GM10248 (cell line): ENCODE measurements at regions not wholly inside any gene's neighbourhood (a gene's known extent, or its start where the extent isn't known, plus 50 kb on each side); places are given as distances from the start of the nearest gene placed in this dataset.
"Not testable (repeated sequence)": the region's sequence is repeated elsewhere in the genome, so short reads cannot be mapped to it uniquely, and the experiment has no call there.

Source experiments
- CTCF ChIA-PET: fragments of 300-600 bp; sonication (Branson Sonifier 250); formaldehyde crosslinking; extraction: SDS; loops from one replicate; lab custom pipeline; 2021; ENCODE audit warnings: antibody characterized with exemption; lab: Yijun Ruan, JAX
- POLR2A ChIA-PET: fragments of 350-650 bp; sonication (Branson Sonifier 250); formaldehyde crosslinking; extraction: SDS; loops from one replicate; lab custom pipeline; 2020; ENCODE audit warnings: antibody characterized with exemption; lab: Yijun Ruan, JAX
- DNase-seq: peaks from one replicate; pipeline ENCODE4 v3.0.0; 2012; ENCODE audit errors: extremely low spot score
- CTCF ChIP-seq: IDR thresholded peaks from 2 replicates; pipeline ENCODE4 v1.5.1; 2012; ENCODE audit warnings: mild to moderate bottlenecking, low read depth; ENCODE audit errors: extremely low read depth, missing control alignments, control extremely low read depth

- POLR2A ChIA-PET, result no interaction called here
- DNase-seq, result no peak
- no peak for TF ChIP-seq CTCF
- CTCF ChIA-PET, result no interaction called here
These were observed 162.4 kb upstream of the GALNT15 start for GRCh38 chr3:16012086-16012485.

GRCh38 chr3:16013568-16013967 is 160.9 kb upstream of the GALNT15 start:
- POLR2A ChIA-PET, result no interaction called here
- DNase-seq, result no peak
- no peak for TF ChIP-seq CTCF
- CTCF ChIA-PET, result no interaction called here

- POLR2A ChIA-PET, result not testable (repeated sequence)
- CTCF ChIA-PET, result interaction anchor here (0.9 kb wide), 1 partner anchor 10 kb away, joined by 3 read pairs; no protein-coding TSS in a partner anchor
These were observed 152.7 kb upstream of the GALNT15 start for GRCh38 chr3:16021801-16022200.

GRCh38 chr3:16023881-16024280 is 150.6 kb upstream of the GALNT15 start:
- DNase-seq, POLR2A ChIA-PET, CTCF ChIA-PET: not testable (repeated sequence)

More at GRCh38 chr3:16021801-16022200, 152.7 kb upstream of the GALNT15 start:
- DNase-seq, result not testable (repeated sequence)

GRCh38 chr3:16024548-16024947 is 149.9 kb upstream of the GALNT15 start:
- POLR2A ChIA-PET, result no interaction called here

GRCh38 chr3:16026753-16027152 is 147.7 kb upstream of the GALNT15 start:
- TF ChIP-seq CTCF, result no peak
- CTCF ChIA-PET, result no interaction called here
- POLR2A ChIA-PET, result no interaction called here
- no peak for DNase-seq

More at GRCh38 chr3:16024548-16024947, 149.9 kb upstream of the GALNT15 start:
- DNase-seq, result no peak
- no peak for TF ChIP-seq CTCF
- CTCF ChIA-PET, result no interaction called here

GRCh38 chr3:16028604-16029003 is 145.9 kb upstream of the GALNT15 start:
- POLR2A ChIA-PET, result no interaction called here
- CTCF ChIA-PET, result interaction anchor here (1.4 kb wide), 1 partner anchor 17 kb away, joined by 5 read pairs; no protein-coding TSS in a partner anchor
- DNase-seq, result no peak
- TF ChIP-seq CTCF, result no peak

- CTCF ChIA-PET, result interaction anchor here (0.6 to 1.5 kb wide), 3 partner anchors 14 to 187 kb away, joined by 3 to 4 read pairs (median 3); no protein-coding TSS in a partner anchor
- POLR2A ChIA-PET, result no interaction called here
- TF ChIP-seq CTCF, result no peak
- no peak for DNase-seq
These were observed 144.1 kb upstream of the GALNT15 start for GRCh38 chr3:16030342-16030741.
